ENCODE measurements at regions not wholly inside any gene's neighbourhood (a gene's known extent, or its start where the extent isn't known, plus 50 kb on each side); places are given as distances from the start of the nearest gene placed in this dataset.

DNA sequence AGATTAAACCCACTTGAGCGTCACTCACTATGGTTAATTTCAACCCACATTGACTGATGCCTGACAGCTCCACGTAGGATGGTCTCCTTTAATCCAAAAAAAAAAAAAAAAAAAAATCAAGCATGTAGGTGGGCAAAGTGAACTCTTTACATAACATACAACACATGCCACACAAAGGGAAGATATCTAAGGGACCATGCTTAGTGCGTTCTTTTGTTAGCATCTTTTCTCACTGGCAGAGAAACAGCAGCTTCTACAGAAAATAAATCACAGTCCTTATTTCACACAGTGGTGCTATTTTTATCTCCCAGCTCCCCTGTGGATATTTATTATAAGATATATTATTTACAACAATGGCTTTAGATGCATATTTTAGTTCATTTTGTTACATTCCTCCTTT is 652.0 kb upstream of the CELF2 start:
- no peak for DNase-seq

GRCh38 chr10:10366836-10367235 is 650.8 kb upstream of the CELF2 start:
- DNase-seq: no peak

- DNase-seq: no peak
These were observed 650.4 kb upstream of the CELF2 start for GRCh38 chr10:10367264-10367663.

DNA sequence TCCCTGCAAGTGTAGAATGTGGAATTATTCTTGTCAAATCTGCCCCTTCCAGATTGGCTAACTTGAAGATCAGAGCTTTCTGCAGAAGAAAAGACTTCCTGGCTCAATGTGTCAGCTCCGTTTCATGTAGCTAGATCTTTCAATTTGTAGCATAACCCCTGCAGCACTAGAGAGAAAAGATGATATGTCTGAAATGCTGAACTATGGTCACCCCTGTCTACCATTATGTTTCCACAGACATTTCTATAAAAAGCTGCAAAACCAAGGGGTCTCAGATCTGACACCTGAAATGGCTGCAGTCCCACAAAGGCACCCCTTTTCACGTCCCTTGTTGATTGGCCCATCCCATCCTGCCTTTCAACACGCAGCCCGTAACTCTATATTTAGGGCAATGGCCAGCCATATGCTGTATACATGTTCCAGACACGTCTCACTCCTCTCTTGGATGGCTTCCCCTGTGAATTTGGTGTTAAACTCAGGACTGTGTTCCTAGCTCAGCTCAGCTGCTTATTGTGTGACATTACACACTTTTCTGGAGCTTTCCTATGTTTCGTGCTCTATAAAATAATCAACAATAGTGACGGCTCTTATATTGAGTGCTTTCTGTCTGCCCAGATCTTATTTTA is 648.6 kb upstream of the CELF2 start:
- DNase-seq: no peak

GRCh38 chr10:10385831-10386230 is 631.8 kb upstream of the CELF2 start:
- no peak for DNase-seq

DNA sequence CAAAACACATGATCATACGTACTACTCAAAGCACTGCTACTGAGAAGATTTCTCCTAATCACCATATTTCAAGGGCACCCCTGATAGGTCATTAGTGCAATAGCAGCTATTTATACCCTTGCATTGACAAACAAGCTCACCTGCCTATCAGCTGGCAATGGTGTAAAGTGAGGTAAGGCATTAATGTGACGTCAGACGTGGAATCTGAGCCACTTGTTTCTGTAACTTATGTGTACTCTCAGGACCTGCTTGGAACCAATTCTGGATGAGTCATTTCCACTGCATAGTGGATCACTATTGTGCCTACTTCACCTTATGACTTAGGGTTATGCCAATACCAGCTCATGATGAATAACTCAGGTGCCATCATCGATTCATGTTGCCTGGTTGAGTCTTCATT is 628.5 kb upstream of the CELF2 start:
- DNase-seq: no peak

DNA sequence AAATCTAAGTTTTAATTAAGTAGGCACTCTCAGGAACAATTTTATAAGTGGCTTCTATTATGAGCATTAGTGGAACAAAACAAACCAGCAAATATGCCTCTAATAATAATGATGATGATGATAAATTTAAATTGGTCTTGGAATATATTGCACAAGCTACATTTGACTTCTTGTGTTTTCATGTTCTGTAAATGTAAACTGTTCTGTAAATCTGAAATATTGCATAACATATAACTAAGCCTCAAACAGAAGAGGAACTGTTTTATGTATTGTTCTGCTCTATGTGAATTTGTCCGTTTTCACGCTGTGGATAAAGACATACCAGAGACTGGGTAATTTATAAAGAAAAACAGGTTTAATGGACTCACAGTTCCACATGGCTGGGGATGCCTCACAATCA is 625.2 kb upstream of the CELF2 start:
- DNase-seq: no peak

GRCh38 chr10:10394933-10395658 is 622.6 kb upstream of the CELF2 start:
- no peak for DNase-seq

GRCh38 chr10:10396601-10397000 is 621.1 kb upstream of the CELF2 start:
- no peak for DNase-seq

DNA sequence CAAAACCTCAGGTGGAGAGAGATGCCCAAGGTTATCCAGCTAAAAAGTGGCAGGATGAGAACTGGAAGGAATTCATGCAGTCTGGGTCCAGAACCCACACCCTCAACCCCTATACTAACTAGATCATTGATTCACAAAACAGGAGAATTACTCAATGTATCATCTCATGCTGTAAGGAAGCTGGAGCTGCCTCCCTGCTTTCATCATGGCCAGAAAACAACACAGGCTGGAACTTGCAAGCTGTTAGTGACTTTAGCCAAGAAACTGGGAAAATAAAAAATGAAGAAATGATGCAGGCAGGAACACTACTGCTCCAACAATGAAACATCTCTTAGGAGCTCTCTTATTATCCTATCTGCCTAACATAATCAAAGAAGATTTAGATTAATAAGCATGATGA is 619.8 kb upstream of the CELF2 start:
- no peak for DNase-seq

DNA sequence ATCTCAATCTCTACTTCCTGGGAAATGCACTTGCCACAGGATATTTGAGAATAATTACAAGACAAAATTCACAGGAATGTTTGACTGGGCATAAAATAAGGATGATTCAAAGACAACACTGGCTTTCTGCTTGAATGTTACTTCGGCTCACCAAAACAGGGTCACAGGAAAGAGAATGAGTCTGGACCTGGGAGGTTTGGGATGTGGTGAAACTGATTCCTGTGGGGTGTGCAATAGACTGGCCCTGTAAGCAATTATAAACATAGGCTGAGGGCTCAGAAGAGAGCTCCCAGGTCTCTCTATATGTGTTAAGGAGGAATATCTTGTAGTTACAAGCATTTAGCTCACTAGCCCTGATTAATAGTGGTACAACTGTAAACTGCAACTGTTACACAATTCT is 613.9 kb upstream of the CELF2 start:
- no peak for DNase-seq

- no peak for DNase-seq
These were observed 600.0 kb upstream of the CELF2 start for GRCh38 chr10:10417671-10418070.

DNA sequence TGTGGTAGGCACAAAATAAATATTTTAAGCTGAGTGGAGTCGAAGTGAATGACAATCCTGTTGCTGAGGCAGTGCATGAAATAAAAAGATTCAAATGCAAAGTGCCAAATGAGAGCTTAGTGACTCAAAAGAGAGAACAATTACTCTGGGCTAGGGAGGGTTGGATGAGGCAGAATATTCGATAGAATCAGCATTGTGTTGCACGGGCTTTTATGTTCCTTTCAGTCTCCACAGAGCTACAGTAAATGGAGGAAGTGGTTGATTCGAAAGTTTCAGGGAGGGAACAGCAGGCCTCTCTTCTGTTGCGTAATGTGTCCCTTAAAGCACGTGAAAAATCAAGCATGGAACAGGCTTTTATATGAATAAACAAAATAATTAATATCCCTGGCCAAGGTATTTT is 599.3 kb upstream of the CELF2 start:
- no peak for DNase-seq

DNA sequence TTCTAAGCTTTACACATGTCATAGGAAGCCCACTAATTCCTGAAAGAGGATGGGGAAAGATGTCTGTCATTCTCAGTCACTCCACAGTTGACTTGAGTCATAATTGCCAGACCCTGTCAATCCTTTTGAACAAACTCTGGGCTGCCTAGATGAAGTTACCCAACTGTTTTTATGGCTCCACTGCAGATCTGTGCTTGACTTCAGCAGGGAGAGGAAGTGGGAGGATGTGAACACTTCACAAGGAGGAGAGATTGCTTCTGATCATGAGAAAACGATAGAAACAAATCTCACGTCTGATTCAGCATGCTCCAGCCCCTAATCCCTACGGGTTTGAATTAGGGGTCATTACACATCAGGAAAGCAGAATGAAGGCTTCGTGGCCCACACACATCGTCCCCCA is 596.6 kb upstream of the CELF2 start:
- DNase-seq: no peak

GRCh38 chr10:10431422-10432066 is 586.1 kb upstream of the CELF2 start:
- DNase-seq: no peak

GRCh38 chr10:10432296-10433035 is 585.2 kb upstream of the CELF2 start:
- no peak for DNase-seq

GRCh38 chr10:10434312-10434711 is 583.4 kb upstream of the CELF2 start:
- DNase-seq: no peak

GRCh38 chr10:10437886-10438285 is 579.8 kb upstream of the CELF2 start:
- no peak for DNase-seq

DNA sequence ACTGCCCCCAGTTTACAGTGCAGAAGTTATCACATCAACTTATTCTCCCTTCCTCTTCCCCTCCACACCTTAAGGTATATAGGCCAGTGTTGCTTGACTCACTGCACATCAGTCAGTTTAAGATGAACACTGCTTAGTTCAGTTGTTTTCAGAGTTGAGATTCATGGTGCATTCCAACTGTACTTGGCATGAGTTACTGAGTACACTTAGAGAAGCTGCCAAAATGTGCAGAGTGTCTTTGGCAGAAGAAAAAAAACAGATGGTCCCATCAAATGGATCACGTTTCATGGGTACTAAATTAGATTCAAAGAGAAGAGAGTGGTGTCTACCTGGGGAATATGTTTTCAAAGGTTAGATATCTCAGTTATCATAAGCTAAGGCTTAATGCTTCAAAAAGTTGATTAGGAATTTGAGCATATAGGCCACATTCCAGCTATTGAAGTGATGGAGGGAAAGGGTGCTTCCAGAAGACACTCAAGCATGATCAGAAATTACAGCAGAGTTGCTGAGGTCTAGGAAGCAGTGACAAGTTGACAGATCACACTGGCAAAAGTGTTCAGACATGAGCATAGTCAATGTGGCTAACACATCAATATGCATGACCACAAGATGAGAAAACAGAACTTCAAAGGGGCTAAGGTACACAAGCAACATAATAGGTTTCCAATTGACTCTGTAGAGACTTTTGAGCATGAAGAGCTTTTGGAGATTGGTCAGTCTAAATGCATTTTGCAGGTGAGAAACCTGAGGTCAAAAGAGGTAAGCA is 579.2 kb upstream of the CELF2 start:
- DNase-seq: no peak

GRCh38 chr10:10456856-10457255 is 560.8 kb upstream of the CELF2 start:
- DNase-seq: no peak

DNA sequence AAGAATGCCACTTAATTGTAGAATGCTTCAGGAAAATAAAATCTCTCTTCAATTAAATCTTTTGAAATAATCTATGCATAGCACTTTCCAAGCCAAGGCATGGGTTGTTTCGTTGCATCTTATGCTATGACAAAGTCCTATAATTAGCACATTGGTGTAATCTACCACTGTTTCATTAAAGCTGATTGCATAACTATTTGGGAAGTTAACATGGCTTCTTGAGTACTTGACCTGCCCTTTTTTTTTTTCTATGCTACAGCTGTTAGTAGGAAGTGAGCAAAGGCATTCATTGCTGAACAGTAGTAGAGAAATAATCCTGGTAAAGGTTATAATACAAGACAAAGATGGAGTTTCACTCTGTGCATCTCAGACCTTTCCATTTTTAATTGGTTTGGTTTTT is 557.2 kb upstream of the CELF2 start:
- DNase-seq: no peak

DNA sequence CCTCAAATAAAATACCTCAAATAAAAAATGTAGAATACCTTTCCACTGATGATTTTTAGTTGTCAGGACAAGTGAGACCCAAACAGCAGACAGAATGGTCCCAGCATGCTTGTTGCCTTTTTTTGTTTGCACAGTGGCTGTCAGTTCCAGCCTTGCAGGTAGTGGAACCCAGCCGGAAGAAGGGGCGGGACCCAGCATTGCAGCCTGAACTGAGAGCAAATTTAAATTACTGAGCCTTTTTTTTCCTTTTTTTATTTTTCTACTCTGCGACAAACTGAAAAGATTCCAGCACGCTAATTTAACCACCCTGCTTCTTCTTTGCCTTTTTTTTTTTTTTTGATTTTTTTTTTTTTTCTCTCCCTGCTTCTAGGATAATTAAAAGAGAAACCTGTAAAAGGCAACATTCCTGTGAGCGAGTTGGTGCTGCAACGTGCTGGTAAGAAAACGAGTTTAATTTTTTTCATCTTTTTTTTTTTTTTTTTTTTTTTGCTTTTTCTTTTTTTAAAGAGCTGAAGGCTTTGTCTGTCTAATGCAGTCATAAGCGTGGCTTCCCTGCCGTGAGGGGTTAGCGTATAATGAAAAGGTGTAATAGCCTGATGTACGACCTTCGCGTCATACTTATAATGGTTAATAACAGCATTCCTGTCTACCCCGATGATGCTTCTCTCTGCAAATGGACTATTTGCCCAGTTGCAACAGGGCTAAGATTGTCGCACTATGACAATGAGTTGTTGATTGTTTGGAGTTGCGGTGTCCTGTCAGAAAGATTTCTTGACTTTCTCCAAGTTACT is 555.3 kb upstream of the CELF2 start:
- no peak for DNase-seq

Data from activated CD4-positive, alpha-beta T cell treated with anti-CD3 and anti-CD28 coated beads, Interleukin-2, amount 50 U/mL, for 4 hours (primary cell).